H7 (cell line): ENCODE measurements at regions not wholly inside any gene's neighbourhood (a gene's known extent, or its start where the extent isn't known, plus 50 kb on each side); places are given as distances from the start of the nearest gene placed in this dataset.
A peak's percentile ranks its signal among the peaks of the same experiment; 100 is the strongest.

Experiments
- DNase-seq: peaks from one replicate; pipeline ENCODE4 v3.0.0; 2012
- H3K27me3 ChIP-seq: 2 replicates; pipeline ENCODE4 v1.6.0; 2011; ENCODE audit warnings: mild to moderate bottlenecking, low read length; ENCODE audit not compliant: control insufficient read depth, insufficient read depth
- H3K36me3 ChIP-seq: replicated peaks from 2 replicates; pipeline ENCODE4 v1.5.1; 2011; ENCODE audit warnings: low read length; ENCODE audit not compliant: control insufficient read depth, insufficient read depth
- H3K4me3 ChIP-seq: 2 replicates; pipeline ENCODE4 v1.5.1; 2011; ENCODE audit warnings: low read depth, mild to moderate bottlenecking, control low read depth, low read length, moderate library complexity; ENCODE audit not compliant: insufficient read depth

DNA sequence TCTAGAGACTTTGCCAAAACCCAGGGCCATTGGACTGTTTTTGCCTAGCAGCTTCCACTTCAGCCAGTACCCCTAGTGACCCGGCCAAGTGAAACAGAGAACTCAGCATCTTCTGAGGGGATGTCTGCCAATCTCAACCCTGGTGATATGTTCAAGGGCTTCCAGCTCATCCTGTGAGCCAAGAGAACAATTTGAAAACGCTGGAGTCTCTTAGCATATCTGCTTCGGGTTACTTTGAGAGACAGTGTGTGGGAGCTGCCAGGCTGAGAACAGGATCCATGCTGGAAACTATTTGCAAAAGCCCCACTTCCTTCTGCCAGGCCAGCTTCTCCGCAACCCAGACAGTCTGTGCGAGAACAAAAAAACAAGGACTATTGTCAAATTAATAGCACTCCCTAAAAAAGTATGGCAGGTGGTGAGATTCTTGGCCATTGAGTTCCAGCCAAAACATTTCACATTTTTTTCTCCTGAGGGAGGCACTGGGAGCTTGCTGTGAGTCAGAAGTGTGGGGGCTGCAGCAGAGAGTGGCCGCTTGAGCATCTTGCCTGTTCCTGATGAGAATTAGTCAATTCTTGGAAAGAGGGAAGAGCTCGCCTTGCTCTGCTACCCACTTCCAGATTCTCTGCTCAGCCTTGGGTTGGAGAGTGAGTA, 395.6 kb upstream of the TRIB2 start:
- Histone ChIP-seq H3K36me3 (no peaks in the 10 kb centered on the region), H3K4me3 (no peak overlapping the region), H3K27me3 (no peaks in the 10 kb centered on the region)
- no peak for DNase-seq

DNA sequence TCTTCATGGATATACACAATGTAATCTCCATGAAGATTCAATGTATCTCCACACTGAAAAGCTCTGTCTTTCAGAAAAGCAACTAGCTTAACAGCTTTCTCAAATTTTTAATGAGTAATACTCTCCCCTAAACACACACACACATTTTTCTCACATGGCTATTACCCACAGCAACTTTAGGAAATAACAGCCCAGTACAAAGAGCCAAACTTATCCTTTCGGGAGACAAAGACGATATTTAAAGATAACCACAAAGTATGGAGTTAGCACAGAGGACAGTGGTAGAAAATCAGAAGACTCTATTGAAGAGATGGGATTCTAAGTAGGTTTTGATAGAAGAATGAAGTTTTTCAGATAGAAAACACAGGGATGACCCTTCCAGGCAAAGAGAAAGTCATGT, 394.9 kb upstream of the TRIB2 start:
- no peaks in the 10 kb centered on the region for H3K27me3 ChIP-seq
- no peak for DNase-seq
- H3K36me3 ChIP-seq = no peaks in the 10 kb centered on the region
- no peak overlapping the region for H3K4me3 ChIP-seq

DNA sequence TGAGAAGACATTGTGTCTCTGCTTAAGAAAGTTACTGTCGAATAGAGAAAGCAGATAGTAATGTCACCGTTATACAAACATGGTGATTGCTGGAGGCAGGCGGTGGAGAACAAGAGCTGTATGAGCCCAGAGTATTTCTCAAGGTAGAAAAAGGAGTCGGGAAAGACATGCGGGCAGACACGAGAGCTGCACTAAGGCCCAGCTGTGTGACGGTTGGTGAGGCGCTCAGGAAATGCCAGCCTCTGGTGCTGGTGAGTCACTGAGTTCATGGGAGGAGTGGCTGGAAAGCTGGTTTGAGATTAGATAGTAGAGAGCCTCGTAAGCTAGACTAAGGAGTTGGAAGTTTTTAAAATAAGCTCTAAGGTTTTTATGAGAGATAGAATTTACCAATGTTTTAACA, 390.9 kb upstream of the TRIB2 start:
- no peak overlapping the region for H3K4me3 ChIP-seq
- no peaks in the 10 kb centered on the region for H3K36me3 ChIP-seq
- no peak for DNase-seq
- no peaks in the 10 kb centered on the region for H3K27me3 ChIP-seq

DNA sequence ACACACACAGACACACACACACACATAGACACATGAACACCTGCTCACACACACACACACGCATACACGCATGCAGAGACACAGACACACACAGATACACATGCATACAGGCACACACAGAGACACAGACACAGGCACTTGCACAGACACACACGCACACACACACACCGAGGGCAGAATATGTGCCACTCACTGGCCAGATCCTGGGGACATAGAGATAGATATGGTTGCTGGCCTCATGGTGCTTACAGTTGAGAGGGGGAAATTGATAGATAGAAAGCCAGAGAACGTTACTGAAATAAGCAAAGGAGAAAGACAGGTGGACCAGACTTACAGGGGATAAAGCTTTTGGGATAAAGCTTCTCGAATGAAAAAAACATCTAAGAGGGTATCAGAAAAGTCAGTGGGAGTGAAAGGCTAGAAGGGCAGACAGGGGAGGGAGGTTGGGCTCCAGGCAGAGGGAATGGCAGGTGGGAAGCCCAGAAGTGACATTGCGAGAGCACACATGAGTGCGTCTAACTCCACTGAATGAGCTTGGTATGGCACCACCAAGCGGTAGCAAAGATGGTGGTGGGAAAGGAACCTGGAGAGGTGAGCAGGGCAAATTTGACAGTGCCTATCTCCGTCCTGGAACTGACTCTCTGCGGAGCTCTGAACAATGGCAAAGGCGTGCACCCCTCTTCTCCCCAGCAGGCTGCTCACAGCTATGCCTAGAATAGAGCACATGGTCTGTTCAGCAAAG, 390.1 kb upstream of the TRIB2 start:
- no peaks in the 10 kb centered on the region for H3K27me3 ChIP-seq
- DNase-seq = peak; percentile 23
- no peaks in the 10 kb centered on the region for H3K36me3 ChIP-seq
- H3K4me3 ChIP-seq = no peak overlapping the region

DNA sequence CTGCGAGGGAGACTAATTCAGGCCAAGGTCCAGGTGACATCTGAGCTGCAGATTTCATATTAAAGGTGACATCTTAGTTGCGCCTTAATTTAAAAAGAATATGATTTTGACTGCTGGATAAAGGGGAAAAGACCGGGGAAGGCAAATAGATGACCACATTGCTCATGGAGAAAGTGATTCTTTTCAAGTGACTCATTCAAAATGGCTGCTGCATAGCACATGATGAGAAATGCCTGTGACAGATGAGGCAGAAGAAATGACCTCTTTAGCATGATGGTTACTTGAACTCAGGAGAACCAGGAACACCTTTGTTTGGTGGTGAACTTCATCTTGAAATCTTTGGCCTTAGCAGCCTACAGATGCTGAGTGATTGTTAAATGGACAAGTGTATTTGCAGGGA, 385.8 kb upstream of the TRIB2 start:
- Histone ChIP-seq H3K36me3 (no peaks in the 10 kb centered on the region), H3K4me3 (no peak overlapping the region), H3K27me3 (no peaks in the 10 kb centered on the region)
- no peak for DNase-seq

DNA sequence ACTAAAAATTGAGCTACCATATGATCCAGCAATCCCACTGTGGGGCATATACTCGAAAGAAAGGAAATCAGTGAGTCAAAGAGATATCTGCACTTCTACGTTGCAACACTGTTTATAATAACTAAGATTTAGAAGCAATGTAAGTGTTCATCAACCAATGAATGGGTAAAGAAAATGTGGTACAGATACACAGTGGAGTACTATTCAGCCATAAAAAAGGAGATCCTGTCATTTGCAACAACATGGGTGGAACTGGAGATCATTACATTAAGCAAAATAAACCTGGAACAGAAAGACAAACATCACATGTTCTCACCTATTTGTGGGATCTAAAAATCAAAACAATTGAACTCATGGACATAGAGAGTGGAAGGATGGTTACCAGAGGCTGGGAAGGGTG, 385.0 kb upstream of the TRIB2 start:
- DNase-seq = no peak
- no peaks in the 10 kb centered on the region for H3K27me3 ChIP-seq
- H3K4me3 ChIP-seq = no peak overlapping the region
- H3K36me3 ChIP-seq = no peaks in the 10 kb centered on the region

DNA sequence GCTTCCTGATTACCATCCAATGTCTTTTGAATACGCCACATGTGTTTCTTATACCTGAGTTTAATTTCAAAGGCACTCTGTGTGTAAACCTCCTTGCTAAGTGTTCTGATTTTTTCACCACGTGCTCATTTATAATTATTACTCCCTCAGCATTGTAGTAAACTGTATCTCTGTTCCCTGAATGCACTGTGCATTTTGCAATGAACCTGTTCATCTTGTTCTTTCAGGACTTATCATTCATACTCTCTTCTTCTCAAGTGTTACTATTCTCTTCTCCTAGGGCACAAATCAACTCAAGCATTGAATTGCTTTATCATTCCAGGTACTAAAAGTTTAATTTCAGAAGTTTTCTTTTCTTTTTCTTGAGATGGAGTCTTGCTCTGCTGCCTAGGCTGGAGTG, 383.4 kb upstream of the TRIB2 start:
- DNase-seq = no peak
- no peaks in the 10 kb centered on the region for H3K27me3 ChIP-seq
- no peak overlapping the region for H3K4me3 ChIP-seq

DNA sequence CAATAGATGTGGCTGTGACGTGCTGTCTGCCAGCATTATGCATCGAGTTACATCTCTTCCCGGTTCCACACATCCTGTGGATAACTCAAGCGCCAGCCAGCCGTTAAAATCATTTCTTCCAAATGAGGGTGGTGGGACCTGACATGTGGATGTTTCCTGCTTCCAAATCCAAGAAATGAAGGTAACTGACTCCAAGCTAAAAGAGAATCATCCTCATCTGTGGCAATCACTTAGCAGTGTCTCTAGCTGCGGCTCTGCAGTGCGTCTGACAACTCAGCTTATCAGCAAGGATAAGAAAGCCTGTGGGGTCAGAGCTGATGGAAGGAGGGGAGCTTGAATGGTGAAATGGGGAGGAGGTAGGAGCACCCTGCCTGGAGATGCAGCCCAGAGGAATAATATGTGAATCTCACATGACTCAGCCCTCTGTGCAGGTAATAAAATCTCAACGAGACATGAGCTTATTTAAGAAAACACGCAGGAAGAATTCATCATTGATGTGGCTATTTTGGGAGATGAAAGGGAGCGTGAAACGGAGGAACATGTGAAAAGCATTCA, 382.2 kb upstream of the TRIB2 start:
- no peak for DNase-seq
- H3K36me3 ChIP-seq = no peaks in the 10 kb centered on the region
- H3K27me3 ChIP-seq = no peaks in the 10 kb centered on the region
- H3K4me3 ChIP-seq = no peak overlapping the region

More for the DNA sequence above, 383.4 kb upstream of the TRIB2 start:
- no peaks in the 10 kb centered on the region for H3K36me3 ChIP-seq

DNA sequence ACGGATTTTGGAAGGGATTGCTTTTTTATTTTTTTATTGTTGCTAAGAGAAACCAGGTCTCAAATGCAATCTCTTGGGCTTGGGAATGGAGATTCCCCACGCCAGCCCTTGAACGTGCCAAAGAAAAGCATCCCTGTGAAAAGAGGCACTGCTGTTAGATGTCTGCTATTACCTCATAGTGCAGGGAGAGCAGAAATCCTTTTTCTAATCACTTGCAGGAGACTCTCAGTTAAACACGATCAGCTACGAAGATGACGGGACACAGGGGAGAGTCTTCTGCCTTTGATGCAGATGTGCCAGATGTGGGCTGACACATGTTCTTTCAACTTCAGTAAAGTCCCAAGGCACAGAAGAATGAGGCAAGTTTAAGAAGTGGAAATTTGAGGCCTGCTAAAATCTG, 381.6 kb upstream of the TRIB2 start:
- Histone ChIP-seq H3K4me3 (no peak overlapping the region), H3K36me3 (no peaks in the 10 kb centered on the region), H3K27me3 (no peaks in the 10 kb centered on the region)
- no peak for DNase-seq

DNA sequence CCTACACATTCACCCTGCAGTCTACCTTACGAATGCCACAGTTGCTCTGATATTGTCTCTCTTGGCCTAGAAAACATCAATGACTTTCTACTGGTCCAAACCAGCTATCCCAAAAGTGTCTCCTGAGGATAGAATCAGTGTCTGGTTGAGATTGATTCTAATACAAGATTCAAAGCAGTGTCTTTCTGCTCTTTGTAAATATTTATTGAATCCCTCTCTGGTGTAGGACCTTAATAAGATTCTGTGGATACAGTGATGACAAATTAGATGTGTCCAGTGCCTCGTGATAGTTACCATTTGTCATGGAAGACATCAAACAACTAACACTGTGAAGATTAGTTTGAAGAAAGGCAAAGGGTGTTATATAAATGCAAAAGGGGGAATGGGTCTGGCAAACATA, 380.7 kb upstream of the TRIB2 start:
- no peak for DNase-seq
- Histone ChIP-seq H3K27me3 (no peaks in the 10 kb centered on the region), H3K36me3 (no peaks in the 10 kb centered on the region), H3K4me3 (no peak overlapping the region)

DNA sequence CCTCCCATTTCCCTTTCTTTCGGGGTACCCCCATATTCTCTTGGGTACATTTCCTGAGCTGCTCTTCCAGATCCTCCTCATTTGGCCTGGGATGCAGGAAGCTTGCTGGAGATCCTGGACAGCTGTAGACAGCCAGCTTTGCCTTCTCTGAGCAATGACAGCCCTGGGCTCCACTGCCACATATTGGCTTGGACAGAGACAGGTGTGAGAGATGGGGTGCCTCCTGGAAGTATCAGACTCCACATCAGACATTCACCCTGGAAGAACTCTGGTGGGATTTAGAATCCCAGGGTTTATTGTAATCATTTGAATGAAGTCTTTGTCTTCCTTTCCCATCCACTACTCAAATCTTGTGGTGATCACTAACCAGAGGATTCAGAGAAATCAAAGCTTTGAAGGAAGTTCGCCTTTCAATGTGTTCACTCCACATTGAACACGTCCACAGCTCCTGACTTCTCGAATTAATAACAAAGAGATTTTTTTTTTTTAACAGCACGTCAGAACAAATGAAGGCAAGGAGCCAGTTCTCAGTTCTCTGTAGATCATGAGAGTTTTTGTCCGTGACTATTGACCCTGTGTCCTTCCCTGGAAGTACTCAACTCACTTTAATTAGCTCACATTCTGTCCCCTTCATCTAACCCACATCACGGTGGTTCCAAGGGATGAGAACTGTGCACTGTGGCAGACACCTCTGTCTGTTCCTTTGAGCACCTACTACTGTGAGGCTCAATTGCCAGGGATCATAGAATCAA, 377.6 kb upstream of the TRIB2 start:
- no peak overlapping the region for H3K4me3 ChIP-seq
- H3K27me3 ChIP-seq = no peaks in the 10 kb centered on the region
- no peak for DNase-seq
- no peaks in the 10 kb centered on the region for H3K36me3 ChIP-seq

DNA sequence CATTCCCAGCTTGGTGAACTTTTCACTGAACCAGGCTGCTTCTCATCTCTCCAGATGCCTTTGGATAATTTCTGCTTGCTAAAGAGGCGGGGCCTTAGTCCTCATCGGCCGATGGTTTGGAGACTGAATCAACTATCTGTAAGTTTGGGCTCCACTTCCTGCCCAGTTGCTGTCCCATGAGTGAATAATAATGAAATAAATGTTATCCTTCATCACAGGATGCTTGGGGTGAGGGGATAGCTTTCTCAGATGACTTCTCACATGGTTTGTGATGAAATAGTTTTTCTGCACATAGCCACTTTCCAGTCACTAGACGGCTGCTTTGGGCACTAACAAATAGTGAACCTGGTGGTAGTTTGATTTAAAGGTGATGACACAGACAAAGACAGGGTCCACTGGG, 376.6 kb upstream of the TRIB2 start:
- no peak for DNase-seq
- Histone ChIP-seq H3K4me3 (no peak overlapping the region), H3K36me3 (no peaks in the 10 kb centered on the region), H3K27me3 (no peaks in the 10 kb centered on the region)

DNA sequence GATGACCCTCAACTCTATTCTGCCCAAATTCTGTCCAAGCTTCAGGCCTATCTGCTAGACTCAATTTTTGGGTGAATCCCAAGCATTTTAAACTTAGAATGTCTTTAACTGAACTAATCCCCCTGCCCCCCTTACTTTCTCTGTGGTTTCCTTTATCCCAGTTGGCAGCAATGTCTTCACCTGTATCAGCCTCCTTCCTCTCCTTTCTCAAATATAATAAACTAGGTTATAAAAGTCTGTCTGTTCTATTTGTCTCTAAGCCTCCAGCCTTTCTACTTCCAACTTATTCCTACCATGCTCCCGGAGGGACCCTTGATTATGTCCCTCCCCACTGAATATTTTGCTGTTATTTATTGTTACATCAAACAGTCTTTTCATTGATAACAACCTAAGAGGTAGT, 375.5 kb upstream of the TRIB2 start:
- no peak for DNase-seq
- Histone ChIP-seq H3K36me3 (no peaks in the 10 kb centered on the region), H3K4me3 (no peak overlapping the region), H3K27me3 (no peaks in the 10 kb centered on the region)

DNA sequence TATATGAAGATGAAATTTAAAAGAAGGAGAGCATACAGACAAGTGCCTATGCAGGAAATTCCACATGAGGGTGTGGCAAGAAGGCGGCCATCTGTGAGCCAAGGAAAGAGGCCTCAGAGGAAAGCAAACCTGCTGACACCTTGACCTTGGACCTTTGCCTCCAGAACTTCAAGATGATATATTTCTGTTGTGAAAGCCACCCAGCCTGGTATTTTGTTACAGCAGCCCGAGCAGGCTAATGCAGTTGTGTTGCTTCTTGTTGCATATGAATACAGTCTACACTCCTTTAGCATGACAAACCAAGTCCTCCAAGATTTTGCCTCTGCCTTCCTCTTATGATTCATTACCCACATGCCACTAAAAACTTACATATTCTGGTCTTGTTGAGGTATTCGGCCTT, 374.8 kb upstream of the TRIB2 start:
- H3K4me3 ChIP-seq = no peak overlapping the region

DNA sequence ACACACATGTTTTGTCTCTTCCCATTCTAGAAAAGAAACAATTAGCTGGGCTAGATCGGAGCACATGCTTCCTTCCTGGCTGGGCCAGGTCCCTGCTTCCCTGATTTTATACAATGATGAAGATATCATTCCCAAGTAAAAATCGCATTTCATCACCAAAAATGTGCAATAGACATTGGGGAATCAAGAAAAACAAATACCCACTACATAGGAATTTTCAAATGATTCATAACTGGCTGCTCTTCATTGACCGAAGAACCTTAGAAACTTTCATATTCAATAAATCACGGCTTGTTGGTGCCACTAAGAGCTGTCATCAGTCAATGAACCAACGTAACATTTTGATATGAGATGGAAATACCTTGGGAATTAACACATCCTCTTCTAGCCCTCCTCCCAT, 373.6 kb upstream of the TRIB2 start:
- no peak for DNase-seq
- H3K36me3 ChIP-seq = no peaks in the 10 kb centered on the region
- no peaks in the 10 kb centered on the region for H3K27me3 ChIP-seq
- H3K4me3 ChIP-seq = no peak overlapping the region

More for the DNA sequence above, 374.8 kb upstream of the TRIB2 start:
- Histone ChIP-seq H3K36me3 (no peaks in the 10 kb centered on the region), H3K27me3 (no peaks in the 10 kb centered on the region)
- DNase-seq = no peak
